ENCODE measurements at regions not wholly inside any gene's neighbourhood (a gene's known extent, or its start where the extent isn't known, plus 50 kb on each side); places are given as distances from the start of the nearest gene placed in this dataset.

DNA sequence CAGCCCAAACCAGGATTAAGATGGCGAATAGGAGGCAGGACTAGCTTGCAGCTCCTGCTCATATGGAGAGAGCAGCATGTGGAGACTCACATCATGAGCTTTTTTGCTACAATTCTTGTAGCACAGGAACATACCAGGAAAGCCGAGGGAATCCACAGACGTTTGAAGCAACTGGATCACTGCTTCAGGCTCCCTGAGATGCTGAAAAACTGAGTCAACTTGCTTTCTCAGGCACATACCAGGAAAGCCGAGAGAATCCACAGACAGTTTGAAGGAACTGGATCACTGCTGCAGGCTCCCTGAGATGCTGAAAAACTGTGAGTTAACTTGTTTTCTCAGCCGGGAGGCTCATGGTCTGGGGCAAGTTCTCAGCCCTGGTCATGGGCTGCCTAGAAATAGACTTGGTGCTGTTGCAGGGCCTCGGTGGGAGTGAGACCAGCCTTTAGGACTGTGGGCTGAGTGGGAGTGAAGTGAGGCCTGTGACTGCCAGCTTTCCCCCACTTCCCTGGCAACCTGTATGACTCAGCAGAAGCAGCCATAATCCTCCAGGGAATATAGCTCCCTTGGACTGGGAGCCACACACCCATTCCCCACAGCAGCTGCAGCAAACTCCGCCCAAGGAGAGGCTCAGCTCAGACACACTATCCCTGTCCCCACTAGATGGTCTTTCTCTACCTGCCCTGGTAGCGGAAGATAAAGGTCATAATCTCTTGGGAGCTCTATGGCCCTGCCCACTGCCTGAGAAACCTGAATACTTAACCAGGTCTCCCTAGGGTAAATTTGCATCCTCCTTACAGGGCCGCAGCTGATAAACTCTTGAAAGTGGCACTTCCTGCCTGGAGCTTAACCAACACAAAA is 51.9 kb upstream of the PFN2 start:
- H3K9me3 Mint-ChIP-seq = peaks cover 19 to 26% of the 10 kb centered on the region in 2 experiments
- Histone ChIP-seq H3T11ph (ENCODE audit: low read length) (no peak overlapping the region), H2BK5ac (ENCODE audit: insufficient read length, low read length) (no peak overlapping the region), H3K4ac (ENCODE audit: low read depth, low read length) (no peak overlapping the region), H2AK5ac (ENCODE audit: insufficient read length, low read length) (no peak overlapping the region), H2BK20ac (ENCODE audit: low read depth, low read length, poor library complexity, severe bottlenecking) (no peak overlapping the region), H3K27me3 (ENCODE audit: insufficient read depth, low read length) (no peaks in the 10 kb centered on the region), H3K79me1 (ENCODE audit: insufficient read depth, low read depth, low read length, poor library complexity, severe bottlenecking) (no peaks in the 10 kb centered on the region), H3K56ac (ENCODE audit: insufficient read length, low read depth, low read length) (no peak overlapping the region), H4K5ac (ENCODE audit: insufficient read length, low read depth, low read length) (no peak overlapping the region), H2BK120ac (ENCODE audit: low read depth, low read length, poor library complexity, severe bottlenecking) (peak overlapping the region; percentile 69), H3K18ac (ENCODE audit: insufficient read length, low read depth, low read length) (peak overlapping the region; percentile 11), H2AFZ (ENCODE audit: low read length) (peak overlapping the region; percentile 40), H3K23ac (ENCODE audit: insufficient read length, low read depth, low read length) (no peak overlapping the region), H3K9ac (ENCODE audit: extremely low read depth, insufficient read length, low read length) (no peak overlapping the region), H3K27ac (ENCODE audit: insufficient read length, low read depth, low read length) (no peak overlapping the region), H3K9me3 (ENCODE audit: control insufficient read depth, low read depth, low read length) (no peaks in the 10 kb centered on the region), H3K23me2 (ENCODE audit: insufficient read length, low read depth, low read length, poor library complexity, severe bottlenecking) (no peaks in the 10 kb centered on the region), H4K8ac (replicated peaks; ENCODE audit: insufficient read length, low read depth, low read length) (no peak overlapping the region), H3K4me2 (ENCODE audit: insufficient read depth, insufficient read length, low read length) (no peak overlapping the region), H3K14ac (ENCODE audit: insufficient read depth, low read length) (0 out of 2 replicates have a peak overlapping the region, but pooled peaks have one; percentile 51), H2BK15ac (ENCODE audit: low read depth, low read length) (no peak overlapping the region), H4K91ac (ENCODE audit: insufficient read length, low read depth, low read length) (no peak overlapping the region), H3K4me1 (ENCODE audit: insufficient read depth, low read length) (peaks cover 10% of the 10 kb centered on the region; the same call in 1 of the 2 replicates), H3K79me2 (ENCODE audit: insufficient read depth, low read length) (no peaks in the 10 kb centered on the region), H2BK12ac (ENCODE audit: insufficient read length, low read depth, low read length) (no peak overlapping the region), H4K20me1 (ENCODE audit: control insufficient read depth, insufficient read depth, insufficient read length) (no peaks in the 10 kb centered on the region)
- peaks cover 25 to 26% of the 10 kb centered on the region in 2 experiments for H3K4me1 Mint-ChIP-seq
- peak overlapping the region; percentile 24 to 89 (median 27) for H3K27ac Mint-ChIP-seq
- TF ChIP-seq, protein P1, sequence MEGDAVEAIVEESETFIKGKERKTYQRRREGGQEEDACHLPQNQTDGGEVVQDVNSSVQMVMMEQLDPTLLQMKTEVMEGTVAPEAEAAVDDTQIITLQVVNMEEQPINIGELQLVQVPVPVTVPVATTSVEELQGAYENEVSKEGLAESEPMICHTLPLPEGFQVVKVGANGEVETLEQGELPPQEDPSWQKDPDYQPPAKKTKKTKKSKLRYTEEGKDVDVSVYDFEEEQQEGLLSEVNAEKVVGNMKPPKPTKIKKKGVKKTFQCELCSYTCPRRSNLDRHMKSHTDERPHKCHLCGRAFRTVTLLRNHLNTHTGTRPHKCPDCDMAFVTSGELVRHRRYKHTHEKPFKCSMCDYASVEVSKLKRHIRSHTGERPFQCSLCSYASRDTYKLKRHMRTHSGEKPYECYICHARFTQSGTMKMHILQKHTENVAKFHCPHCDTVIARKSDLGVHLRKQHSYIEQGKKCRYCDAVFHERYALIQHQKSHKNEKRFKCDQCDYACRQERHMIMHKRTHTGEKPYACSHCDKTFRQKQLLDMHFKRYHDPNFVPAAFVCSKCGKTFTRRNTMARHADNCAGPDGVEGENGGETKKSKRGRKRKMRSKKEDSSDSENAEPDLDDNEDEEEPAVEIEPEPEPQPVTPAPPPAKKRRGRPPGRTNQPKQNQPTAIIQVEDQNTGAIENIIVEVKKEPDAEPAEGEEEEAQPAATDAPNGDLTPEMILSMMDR (conservative IDR thresholded peaks at IDR 0.05) = no peak
- DNase-seq = peak; percentile 36
- peaks cover 7 to 24% (median 9%) of the 10 kb centered on the region in 3 experiments for H3K36me3 Mint-ChIP-seq (ENCODE audit: insufficient read depth in 1 of 3, low read depth in 3 of 3)
- peaks cover 9% of the 10 kb centered on the region for H3K27me3 Mint-ChIP-seq (ENCODE audit: low read depth)
- WGBS (ENCODE audit: extremely low coverage, insufficient read length, low lambda C conversion rate) = no CpG with 5 or more reads among the region's 9 CpGs
- H3K4me3 Mint-ChIP-seq = no peak overlapping the region
